ENCODE measurements at regions not wholly inside any gene's neighbourhood (a gene's known extent, or its start where the extent isn't known, plus 50 kb on each side); places are given as distances from the start of the nearest gene placed in this dataset.
"Not testable (repeated sequence)": the region's sequence is repeated elsewhere in the genome, so short reads cannot be mapped to it uniquely, and the experiment has no call there.

DNA sequence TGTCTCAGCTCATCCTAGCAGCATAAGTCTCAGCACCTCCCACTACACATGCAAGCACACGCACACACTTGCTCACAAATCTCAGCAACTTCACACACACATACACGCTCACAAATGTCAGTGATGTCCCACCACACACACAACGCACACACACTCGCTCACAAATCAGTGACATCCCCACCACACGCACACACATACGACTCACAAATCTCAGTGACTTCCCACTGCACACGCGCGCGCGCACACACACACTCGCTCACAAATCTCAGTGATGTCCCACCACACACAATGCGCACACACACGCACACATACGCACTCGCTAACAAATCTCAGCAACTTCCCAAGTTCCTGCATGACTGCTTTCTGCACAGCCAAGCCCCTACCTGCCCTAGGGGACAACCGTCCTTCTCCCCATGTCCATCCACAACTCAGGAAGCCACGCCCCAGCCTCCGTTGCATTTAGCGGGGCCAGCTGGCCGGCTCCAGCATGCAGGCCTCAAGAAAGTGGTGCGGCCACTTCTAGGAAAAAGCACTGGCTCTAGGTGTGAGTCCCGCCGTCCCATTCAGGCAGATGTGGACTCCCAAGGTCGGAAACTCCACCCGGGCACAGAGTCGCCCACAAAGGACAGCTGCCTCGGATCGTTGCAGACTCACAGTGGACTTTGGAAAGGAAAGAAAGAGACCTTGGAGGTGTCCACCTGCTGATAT is 180.1 kb upstream of the SALL3 start (continued):
- TF ChIP-seq, protein P1, sequence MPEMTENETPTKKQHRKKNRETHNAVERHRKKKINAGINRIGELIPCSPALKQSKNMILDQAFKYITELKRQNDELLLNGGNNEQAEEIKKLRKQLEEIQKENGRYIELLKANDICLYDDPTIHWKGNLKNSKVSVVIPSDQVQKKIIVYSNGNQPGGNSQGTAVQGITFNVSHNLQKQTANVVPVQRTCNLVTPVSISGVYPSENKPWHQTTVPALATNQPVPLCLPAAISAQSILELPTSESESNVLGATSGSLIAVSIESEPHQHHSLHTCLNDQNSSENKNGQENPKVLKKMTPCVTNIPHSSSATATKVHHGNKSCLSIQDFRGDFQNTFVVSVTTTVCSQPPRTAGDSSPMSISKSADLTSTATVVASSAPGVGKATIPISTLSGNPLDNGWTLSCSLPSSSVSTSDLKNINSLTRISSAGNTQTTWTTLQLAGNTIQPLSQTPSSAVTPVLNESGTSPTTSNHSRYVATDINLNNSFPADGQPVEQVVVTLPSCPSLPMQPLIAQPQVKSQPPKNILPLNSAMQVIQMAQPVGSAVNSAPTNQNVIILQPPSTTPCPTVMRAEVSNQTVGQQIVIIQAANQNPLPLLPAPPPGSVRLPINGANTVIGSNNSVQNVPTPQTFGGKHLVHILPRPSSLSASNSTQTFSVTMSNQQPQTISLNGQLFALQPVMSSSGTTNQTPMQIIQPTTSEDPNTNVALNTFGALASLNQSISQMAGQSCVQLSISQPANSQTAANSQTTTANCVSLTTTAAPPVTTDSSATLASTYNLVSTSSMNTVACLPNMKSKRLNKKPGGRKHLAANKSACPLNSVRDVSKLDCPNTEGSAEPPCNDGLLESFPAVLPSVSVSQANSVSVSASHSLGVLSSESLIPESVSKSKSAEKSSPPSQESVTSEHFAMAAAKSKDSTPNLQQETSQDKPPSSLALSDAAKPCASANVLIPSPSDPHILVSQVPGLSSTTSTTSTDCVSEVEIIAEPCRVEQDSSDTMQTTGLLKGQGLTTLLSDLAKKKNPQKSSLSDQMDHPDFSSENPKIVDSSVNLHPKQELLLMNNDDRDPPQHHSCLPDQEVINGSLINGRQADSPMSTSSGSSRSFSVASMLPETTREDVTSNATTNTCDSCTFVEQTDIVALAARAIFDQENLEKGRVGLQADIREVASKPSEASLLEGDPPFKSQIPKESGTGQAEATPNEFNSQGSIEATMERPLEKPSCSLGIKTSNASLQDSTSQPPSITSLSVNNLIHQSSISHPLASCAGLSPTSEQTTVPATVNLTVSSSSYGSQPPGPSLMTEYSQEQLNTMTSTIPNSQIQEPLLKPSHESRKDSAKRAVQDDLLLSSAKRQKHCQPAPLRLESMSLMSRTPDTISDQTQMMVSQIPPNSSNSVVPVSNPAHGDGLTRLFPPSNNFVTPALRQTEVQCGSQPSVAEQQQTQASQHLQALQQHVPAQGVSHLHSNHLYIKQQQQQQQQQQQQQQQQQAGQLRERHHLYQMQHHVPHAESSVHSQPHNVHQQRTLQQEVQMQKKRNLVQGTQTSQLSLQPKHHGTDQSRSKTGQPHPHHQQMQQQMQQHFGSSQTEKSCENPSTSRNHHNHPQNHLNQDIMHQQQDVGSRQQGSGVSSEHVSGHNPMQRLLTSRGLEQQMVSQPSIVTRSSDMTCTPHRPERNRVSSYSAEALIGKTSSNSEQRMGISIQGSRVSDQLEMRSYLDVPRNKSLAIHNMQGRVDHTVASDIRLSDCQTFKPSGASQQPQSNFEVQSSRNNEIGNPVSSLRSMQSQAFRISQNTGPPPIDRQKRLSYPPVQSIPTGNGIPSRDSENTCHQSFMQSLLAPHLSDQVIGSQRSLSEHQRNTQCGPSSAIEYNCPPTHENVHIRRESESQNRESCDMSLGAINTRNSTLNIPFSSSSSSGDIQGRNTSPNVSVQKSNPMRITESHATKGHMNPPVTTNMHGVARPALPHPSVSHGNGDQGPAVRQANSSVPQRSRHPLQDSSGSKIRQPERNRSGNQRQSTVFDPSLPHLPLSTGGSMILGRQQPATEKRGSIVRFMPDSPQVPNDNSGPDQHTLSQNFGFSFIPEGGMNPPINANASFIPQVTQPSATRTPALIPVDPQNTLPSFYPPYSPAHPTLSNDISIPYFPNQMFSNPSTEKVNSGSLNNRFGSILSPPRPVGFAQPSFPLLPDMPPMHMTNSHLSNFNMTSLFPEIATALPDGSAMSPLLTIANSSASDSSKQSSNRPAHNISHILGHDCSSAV (CRISPR knock-in tag; IDR thresholded peaks at IDR 0.05; ENCODE audit: borderline replicate concordance): no peak

- POLR2A ChIA-PET; H3K4me3 ChIP-seq (replicated peaks in 1 of 3; ENCODE audit: insufficient read depth in 1 of 3, low read depth in 2 of 3, low read length in 3 of 3); H3K36me3 ChIP-seq (replicated peaks in 1 of 2; ENCODE audit: control insufficient read depth in 1 of 2, insufficient read depth in 2 of 2, low read length in 2 of 2); BruUV-seq (replicated peaks); H3K9ac ChIP-seq (ENCODE audit: insufficient read depth, low read depth, low read length); H2AFZ ChIP-seq (ENCODE audit: low read length); H3K9me3 ChIP-seq (ENCODE audit: low read length); ATAC-seq; H3K4me2 ChIP-seq (ENCODE audit: low read depth, low read length); H4K20me1 ChIP-seq (ENCODE audit: insufficient read depth, low read length); H3K79me2 ChIP-seq (ENCODE audit: insufficient read depth, low read length); in situ Hi-C loops (cut with HindIII; ENCODE audit: extremely low pct_ligation_motif_present, low pct_unique_long_range_greater_than_20kb); DNase-seq (ENCODE audit: low spot score); H3K27ac ChIP-seq (ENCODE audit: extremely low read length, insufficient read depth, low read length); H3K4me1 ChIP-seq (ENCODE audit: insufficient read depth, low read length); FAIRE-seq; CTCF ChIA-PET (ENCODE audit: low intra/inter-chr PET ratio, low total read pairs); intact Hi-C loops (cut with micrococcal nuclease; ENCODE audit: unreplicated experiment): not testable (repeated sequence)
- 22% methylated on average over 14 of the region's 14 CpGs for WGBS (ENCODE audit: low lambda C conversion rate)
- peaks cover 4 to 24% of the 10 kb centered on the region in 2 experiments; a peak in 4 of 5 replicates for H3K27me3 ChIP-seq (ENCODE audit: control insufficient read depth in 1 of 2, insufficient read depth in 2 of 2, low read length in 2 of 2)
Measured at GRCh38 chr18:78800102-78800851, 179.3 kb upstream of the SALL3 start.

Measured in HepG2 (cell line).